NCI-H187 treated with DMSO at 0.1 percent for 48 hours (cell line): ENCODE measurements at regions not wholly inside any gene's neighbourhood (a gene's known extent, or its start where the extent isn't known, plus 50 kb on each side); places are given as distances from the start of the nearest gene placed in this dataset.

Experiments used
- DNase-seq: peaks from one replicate; lab custom pipeline; 2025; lab: John Stamatoyannopoulos, UW

DNA sequence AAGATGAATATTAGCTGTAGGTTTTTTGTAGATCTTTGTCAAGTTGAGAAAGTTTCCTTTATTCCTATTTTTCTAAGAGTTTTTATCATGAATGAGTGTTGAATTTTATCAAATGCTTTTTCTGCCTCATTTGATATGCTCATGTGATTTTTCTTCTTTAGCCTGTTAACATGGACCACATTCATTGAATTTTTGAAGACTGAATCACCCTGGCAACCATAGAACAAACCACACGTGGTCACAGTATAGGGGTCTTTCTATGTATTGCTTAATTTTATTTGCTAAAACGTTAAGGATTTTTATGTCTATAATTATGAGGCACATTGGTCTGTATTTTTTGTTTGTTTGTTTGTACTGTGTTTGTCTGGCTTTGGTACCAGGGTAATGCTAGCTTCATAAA is 201.7 kb upstream of the CWC22 start:
- no peak for DNase-seq

DNA sequence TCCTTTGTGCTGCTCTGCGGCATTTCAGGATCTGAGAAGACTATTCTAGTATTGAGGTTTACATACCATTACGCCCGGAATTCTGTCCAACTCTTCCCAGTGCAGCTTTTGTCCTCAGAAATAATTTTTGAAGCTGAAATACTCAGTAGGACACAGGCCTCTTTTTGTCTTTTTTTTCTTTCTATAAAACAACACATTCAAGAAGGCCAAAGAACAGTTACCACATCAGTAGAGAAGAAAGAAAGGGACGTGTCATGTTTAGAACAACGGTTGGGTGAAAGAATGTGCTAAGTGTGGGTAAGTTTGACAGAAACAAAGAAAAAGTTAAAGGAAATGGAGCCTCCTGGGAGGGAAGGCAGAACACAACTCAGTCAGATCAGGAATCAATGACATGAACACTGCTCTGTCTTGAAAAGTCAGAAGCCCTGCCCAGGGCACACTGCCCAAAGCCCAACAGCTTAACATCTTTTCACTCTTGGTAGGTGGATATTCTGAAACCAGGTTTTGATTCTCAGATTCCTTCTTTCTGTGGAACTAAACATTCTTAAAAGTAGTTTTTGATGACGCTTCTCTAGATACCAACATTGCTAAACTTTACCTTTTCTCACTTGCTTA is 198.6 kb upstream of the CWC22 start:
- DNase-seq: no peak

DNA sequence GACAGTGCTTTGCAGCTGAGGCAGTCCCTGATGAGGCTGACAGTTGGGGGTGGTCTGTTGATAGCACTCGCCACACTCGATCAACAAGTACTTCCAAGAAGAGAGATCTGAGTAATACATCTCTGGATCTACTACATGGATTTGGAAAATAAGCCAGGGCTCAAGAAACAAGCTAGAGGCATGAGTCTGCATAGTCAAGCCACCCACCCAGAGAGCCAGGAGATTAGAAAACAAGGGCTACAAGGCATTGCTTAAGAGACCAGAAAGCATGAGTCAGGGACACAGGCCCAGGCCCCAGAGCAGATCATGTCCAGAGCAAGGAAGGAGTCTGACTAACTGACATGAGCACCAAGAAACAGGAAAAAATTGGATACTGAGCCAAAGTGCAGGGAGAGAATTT is 196.9 kb upstream of the CWC22 start:
- no peak for DNase-seq

DNA sequence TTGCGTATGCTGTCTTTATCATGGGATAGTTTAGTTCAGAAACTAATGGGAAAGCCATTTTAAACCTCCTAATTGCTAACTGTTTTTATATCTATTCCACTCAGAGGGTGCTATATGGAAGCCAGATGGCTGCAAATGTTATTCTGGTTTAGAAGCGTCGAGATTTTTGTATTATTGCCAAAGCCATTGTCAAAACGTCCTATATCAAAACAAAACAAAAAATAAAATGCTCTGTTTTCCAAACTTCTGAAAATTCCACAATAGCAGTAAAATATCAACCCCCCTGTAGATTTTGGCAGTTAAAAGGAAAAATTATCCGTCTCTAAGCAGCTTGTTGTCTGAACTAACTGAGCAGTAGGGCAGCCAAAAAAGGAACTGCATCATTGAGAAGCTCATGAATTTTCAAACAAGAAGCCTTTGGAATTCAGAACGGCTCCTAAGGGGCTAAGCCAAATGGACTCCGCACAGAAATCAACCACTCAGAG is 195.4 kb upstream of the CWC22 start:
- DNase-seq: no peak

DNA sequence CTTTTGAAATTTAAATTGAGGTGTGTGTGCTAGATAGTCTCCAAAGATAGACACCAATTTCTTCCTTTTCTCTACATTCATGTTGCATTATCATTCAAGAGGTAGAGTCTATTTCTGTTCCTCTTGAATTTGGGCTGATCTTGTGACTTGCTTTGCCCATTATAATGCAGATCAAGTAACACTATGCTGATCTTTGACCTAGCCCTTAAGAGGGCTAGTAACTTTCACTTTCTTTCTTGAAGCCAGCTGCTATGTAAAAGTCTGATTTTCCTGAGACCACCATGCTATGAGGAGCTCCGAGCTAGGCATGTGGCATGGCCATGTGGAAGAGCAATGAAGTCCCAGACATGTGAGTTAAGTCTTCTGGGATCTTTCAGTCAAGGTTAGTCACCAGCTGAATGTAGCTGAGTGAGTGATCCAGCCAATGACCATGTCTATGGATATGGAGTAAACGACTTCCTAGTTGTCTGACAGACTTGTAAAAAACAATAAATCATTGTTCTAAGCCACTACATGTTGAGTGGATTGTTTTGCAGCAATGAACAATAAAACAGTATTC is 189.4 kb upstream of the CWC22 start:
- no peak for DNase-seq

DNA sequence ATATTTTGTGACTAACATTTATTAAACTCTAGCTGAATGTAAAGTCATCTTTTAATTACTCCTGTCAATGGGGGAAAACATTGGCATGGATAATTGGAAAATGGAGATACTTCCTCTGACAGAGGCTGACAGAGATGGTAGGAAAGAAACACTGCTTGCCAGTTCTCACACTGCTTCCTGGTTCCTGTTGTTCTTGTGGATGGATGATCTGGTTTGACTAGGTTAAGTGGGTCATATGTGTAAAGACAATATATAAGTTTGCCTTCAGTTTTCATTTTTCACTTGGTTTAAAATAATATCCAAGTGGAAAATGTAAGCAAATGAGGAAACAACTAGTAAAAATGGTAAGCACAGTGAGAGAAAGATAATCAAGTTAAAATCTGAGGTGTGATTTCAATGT is 188.8 kb upstream of the CWC22 start:
- no peak for DNase-seq

DNA sequence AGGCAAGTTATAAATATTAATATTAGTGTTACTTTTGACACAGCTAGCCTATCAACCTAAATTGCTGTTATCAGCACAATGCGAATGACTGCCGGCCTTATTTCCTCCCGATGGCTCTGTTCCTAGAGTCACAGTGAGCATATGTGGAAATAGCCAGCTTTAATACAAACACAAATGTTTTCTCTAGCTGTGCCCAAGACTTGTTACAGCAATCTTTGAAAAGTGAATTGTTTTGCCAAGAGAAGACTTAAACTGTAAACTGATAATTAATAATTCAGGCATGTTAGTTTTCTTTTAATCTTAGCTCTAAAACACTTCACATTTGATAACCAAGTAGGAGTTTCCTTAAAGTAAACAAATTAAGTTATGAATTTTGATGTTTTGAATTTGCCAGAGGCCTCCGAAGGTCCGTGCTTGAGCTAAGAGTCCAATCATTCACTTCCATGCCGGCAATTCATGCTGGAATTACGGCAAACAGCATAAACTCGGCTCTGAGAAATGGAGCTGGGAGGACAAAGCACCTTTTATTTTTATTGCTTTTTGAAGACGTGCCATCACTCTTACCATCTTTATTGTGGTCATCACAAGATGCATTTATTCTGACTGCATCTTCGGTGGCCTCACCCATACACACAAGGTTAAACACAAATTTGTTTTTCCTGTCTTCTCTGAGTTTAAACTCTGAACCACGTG is 184.5 kb upstream of the CWC22 start:
- DNase-seq: no peak

DNA sequence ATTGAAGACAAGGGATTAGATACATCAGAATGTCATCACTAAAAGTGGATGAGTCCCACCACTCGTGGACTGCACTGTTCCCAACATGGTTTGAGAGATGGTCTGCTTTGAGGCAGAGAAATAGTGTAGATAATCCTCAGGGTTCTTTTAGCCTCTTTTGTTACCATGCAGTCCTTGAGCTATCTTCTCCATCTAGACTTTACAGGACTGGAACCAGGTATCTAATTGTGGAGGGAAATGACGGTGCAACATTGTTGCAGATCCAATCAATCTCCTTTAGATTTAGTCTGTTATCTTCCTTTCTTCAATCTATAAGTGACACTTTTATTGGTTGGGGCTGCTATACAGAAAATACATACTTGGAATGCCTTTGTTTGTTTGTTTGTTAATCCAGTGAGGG is 183.8 kb upstream of the CWC22 start:
- no peak for DNase-seq

DNA sequence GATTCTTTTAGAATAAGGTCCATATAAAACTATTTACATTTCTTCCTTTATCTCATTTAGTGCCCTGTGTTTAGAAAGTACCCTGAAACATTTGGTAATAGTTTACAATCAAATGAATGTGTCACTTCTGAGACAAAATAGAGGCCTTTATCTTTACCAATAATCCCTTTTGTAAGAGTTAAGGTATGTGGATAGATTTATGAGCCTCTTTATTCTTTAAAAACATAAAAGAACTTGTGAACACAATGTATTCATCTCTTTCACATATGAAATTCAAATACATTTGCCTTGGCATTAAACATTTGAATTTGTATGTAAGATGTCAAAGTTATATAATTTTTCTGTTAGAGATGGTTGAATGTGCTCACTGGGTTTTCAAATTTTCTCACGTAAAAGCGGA is 180.5 kb upstream of the CWC22 start:
- DNase-seq: no peak

DNA sequence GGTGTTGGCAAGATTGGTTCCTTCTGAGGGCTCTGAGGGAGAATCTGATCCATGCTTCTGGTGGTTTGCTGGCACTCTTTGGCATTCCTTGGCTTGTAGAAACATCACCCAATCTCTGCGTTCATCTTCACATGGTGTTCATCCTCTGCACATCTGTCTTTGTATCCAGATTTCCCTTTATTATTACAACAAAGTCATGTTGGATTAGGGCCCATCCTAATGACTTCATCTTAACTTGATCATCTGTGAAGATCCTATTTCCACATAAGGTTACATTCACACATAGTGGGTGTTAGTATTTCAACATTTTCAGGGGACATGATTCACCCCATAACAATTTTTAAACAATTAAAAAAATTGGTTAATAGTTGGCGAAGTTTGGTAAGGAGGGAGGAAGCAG is 177.4 kb upstream of the CWC22 start:
- no peak for DNase-seq

DNA sequence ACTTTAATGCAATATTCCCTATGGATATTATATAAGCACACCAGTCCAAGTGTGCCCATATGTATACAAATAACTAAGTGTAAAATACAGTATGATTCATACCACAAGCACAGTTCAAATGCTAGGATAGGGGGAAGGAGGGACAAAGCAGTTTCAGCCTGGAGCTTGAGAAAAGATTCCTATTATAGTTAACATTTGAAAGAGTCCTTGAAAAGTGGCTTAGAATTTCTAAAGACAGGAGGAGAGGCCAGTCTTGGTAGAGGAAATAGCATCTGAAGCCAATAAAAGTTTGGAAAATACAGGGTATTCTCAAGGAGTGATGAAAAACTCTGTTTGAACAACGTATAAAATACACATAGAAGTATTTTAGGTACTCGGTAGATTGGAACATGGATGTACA is 173.4 kb upstream of the CWC22 start:
- DNase-seq: no peak

DNA sequence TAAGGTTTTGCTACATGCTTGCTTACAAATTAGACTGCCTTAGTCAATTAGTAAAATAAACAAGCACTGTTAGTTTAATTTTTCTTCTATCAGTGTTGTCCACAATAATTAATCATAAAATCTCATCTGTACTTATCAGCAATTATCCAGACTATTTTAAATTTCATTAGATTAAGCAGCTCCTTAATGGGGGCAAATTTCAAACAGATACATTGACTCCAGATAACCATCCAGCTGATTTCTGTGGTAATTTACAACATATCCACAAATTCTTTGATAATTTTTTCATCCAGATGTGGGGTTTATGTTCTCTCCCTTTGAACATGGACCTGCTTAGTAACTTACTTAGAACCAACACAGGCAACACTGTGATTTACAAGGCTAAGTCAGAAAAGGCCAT is 170.4 kb upstream of the CWC22 start:
- no peak for DNase-seq

DNA sequence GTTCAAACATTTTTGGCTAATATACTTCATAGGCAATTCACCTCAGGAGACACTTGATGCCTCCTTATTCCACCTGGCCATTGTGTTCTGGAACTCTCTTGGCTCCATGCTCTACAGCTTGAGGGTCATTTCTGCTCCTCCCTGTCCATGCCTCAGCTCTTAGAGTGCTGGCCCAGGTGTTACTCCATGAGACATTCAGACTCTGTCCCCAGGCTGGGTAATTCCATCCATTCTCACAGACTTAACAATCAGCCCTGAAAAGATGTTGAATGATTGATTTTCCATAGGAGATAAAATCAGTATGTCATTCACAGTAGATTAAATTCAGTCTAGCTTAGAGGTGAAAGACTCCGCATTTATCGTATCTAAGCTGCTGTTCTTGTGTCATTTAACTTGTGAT is 168.6 kb upstream of the CWC22 start:
- DNase-seq: no peak

DNA sequence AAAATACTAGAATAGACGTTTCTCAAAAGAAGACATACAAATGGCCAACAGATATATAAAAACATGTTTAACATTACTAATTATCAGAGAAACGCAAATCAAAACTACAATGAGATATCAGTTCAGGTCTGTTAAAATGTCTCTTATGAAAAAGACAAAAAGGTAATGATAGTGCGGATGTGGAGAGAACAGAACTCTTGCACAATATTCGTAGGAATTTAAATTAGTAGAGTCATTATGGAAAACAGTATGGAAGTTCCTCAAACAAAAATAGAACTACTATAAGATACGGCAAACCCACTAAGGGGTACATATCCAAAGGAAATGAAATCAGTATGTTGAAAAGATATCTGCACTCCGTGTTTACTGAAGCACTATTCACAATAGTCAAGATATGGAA is 167.5 kb upstream of the CWC22 start:
- DNase-seq: no peak

DNA sequence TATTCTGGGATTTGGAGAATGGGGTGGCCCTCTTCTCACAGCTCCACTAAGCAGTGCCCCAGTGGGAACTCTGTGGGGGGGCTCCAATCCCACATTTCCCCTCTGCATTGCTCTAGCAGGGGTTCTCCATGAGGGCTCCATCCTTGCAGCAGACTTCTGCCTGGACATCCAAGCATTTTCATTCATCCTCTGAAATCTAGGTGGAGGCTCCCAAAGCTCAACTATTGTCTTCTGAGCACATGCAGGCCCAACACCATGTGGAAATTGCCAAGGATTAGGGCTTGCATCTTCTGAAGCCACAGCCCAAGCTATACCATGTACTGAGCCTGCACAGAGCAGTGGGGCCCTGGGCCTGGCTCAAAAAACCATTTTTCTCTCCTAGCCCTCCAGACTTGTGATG is 162.4 kb upstream of the CWC22 start:
- no peak for DNase-seq

DNA sequence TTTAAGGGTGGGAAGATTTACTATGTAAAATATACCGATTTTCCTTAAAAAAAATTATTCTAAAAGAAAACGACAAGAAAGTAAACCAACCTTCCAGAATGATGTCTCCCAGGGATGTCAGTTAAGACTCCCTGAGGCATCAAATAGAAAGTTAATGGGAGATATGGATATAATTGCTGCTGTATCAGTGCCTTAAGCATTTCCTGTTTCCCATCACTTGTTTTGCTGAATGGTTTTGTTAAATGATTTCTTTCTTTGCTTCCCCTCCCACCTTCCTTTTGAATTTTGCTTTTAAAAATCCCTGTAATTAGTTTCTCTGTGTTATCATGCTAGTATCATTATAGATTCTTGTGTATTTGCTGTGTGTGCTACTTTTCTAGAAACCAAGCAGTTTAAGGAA is 154.3 kb upstream of the CWC22 start:
- DNase-seq: no peak

DNA sequence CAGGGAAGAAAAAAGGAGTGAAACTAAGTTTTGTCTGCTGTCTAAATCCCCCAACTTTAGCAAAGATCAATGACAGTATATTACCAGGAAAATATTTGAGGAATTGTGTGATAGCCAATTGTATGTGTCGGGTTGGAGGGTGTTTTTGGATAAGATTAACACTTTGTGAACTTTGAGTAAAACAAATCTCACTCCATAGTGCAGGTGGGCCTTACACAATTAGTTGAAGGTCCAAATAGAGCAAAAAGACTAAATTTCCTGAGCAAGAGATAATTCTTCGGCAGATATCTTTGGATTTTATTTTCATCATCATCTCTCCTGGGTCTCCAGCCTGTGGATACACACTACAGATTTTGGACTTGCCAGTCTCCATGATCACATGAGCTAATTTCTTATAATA is 152.8 kb upstream of the CWC22 start:
- no peak for DNase-seq

DNA sequence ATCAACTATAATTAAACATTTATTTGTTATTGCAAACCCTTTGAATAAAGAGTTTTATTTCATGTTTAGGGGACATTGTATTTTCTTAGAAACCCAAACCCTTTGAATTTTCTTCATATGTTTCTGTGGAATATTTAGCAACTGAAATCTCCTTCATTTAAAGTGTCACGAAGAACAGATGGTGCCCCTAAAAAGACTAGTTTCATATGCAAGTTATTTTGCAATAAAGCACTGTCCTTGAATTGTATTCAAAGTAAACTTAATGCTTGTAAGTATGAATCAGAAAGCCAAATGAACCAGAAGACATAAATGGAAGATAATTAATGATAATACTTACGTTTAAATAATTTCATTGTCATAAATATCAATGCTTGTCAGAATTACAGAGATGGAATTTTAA is 151.9 kb upstream of the CWC22 start:
- DNase-seq: no peak

DNA sequence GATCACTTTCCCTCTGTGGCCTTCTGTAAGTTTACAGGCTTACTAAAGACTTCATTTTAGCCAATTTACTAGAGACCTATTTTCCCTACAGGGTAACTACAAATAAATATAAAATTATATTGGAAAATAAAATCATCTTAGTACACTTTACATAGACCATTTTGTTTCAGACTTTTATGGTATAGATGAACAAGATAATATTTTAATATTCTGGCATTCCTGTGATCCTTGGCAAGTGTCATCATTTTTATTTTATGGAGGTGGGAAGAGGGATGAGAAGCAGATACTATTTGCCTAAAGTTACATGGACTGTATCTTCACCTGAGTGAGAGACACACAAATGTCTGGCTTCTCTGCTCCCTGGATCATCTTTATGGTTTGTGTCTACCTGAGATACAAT is 149.6 kb upstream of the CWC22 start:
- DNase-seq: no peak

DNA sequence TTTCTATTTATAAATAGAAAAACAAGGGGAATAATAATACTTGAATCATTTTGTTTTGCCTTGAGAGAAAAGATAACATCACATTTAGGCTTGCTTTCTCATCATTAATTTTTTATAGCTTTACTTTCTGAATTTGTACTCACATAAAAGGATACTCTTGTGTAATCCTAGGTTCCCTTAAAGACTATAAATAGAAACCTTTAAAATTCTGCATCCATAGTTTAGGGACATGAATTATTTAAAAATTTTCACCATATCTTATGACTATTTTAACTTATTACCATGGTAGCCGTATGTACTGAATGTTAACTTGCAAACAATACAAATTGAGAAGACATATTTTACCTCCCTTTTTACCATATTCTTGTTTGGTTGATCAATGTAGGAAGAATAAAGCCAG is 143.5 kb upstream of the CWC22 start:
- no peak for DNase-seq

DNA sequence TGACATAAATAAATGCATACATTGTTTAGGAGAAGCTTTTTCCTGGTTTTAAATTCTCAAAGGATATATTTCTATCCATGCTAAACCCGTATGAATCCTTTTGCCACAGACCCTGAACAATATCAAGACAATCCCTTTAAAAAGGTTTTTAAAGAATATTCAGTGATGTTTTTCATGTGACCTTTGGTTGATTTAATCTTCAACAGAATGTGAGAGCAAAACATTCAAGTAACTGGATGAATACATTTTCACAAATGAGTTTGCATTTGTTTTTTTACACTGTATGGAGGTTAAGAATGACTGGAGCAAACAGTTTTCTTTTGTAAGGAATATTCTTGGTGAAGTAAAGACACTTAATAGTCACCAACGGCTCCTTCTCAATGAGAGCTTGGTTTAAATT is 139.4 kb upstream of the CWC22 start:
- DNase-seq: no peak

DNA sequence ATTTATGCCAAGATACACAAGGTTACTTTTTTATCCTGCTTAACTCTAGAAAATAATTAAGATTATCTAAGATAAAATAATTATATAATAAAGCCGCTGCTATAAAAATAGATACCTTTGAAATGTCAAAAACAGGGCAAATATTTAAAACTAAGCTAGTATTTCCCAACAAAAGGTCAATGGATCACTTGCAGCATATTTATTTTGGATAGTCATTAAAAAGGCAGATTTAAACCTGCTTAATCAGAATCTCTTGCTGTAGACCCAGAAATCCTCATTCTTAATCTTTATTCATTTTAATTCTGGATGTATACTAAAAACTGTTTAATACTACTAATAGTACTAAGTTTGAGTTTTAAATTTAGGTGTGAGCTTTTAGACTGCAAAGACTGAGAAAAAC is 139.0 kb upstream of the CWC22 start:
- DNase-seq: no peak

DNA sequence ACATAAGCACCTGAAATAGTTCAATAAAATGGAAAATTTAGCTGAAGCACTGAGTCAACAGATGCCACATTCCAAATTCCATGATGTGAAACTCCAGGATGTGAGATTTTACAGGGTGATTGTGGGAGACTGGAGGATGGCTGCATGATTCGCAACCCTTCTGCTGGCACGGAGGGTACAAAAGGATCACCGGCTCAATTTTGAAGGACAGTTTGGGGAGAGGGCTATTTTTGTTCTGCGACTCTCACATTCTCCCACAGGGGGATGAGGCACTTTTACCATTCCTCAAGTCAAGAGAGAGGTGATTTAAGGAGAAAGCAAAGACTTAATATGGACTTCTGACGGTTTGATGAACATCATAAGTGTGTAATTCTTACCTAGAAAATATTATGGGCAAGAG is 138.1 kb upstream of the CWC22 start:
- no peak for DNase-seq

DNA sequence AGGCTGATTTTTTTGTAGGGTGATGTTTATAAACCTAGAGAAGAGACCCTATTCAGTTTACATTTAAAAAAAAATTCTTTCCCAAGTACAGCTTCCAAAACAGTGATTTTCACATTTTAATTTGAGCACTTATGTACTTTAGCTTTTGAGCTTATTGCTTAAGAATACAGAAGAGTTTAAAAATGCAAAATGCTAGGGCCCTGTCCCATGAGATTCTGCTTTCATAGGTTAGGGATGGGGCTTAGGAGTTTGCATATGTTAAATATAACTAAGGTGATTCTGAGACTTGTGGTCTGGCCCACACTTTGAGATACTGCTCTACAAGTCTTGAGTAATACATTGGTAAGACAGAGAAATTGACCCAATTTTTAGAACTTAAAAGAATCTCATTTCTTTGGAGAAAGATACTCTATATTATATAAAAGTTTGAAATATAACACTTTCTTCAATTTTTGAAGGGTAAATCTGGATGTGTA is 137.3 kb upstream of the CWC22 start:
- no peak for DNase-seq
